Esophagus muscularis mucosa (tissue), 4 donors: ENCODE measurements at regions not wholly inside any gene's neighbourhood (a gene's known extent, or its start where the extent isn't known, plus 50 kb on each side); places are given as distances from the start of the nearest gene placed in this dataset.

Source experiments
- DNase-seq: peaks from one replicate; pipeline ENCODE4 v3.0.0-alpha.2; 2017; ENCODE audit errors: extremely low spot score
- H3K27ac ChIP-seq, 4 donors: fragments of 200-600 bp; sonication (generic); replicated peaks in 1 of 4; 1 replicate in 3 of 4; 2 replicates in 1 of 4; pipeline ENCODE4 v1.5.1; 2016 to 2019; ENCODE audit warnings: mild to moderate bottlenecking in 1 of 4
- H3K27me3 ChIP-seq, 4 donors: fragments of 200-600 bp; sonication (generic); one replicate each; pipeline versions ENCODE4 v1.5.1 to v1.6.0; 2016 to 2019
- H3K36me3 ChIP-seq, 4 donors: fragments of 200-600 bp; sonication (generic); one replicate each; pipeline ENCODE4 v1.5.1; 2016 to 2019
- H3K4me1 ChIP-seq, 4 donors: fragments of 200-600 bp; sonication (generic); one replicate each; pipeline ENCODE4 v1.5.1; 2016 to 2019
- H3K4me3 ChIP-seq, 4 donors: fragments of 200-600 bp; sonication (generic); 1 replicate in 2 of 4; 2 replicates in 2 of 4; pipeline ENCODE4 v1.5.1; 2016 to 2019; ENCODE audit warnings: mild to moderate bottlenecking in 4 of 4, moderate library complexity in 1 of 4
- H3K9me3 ChIP-seq, 4 donors: fragments of 200-600 bp; sonication (generic); 1 replicate in 3 of 4; 2 replicates in 1 of 4; pipeline ENCODE4 v1.5.1; 2016 to 2019
- CTCF ChIP-seq, 3 experiments: fragments of 200-600 bp in 2 of 3; fragments of 450-650 bp in 1 of 3; sonication (generic) in 2 of 3; IDR thresholded peaks; one replicate each; pipeline ENCODE4 v1.5.1; 2017 to 2019; ENCODE audit warnings: antibody characterized with exemption in 3 of 3, mild to moderate bottlenecking in 2 of 3, moderate library complexity in 1 of 3
- EP300 ChIP-seq: sonication (generic); formaldehyde crosslinking; IDR thresholded peaks from one replicate; pipeline ENCODE4 v1.6.1; 2017; ENCODE audit warnings: antibody characterized with exemption
- POLR2A ChIP-seq: fragments of 450-650 bp; IDR thresholded peaks from one replicate; pipeline ENCODE4 v1.6.1; 2017; ENCODE audit warnings: antibody characterized with exemption, moderate library complexity, mild to moderate bottlenecking, low read depth
- POLR2AphosphoS5 ChIP-seq, 2 donors: sonication (generic); formaldehyde crosslinking; IDR thresholded peaks; one replicate each; pipeline ENCODE4 v1.6.1; 2017; ENCODE audit warnings: antibody characterized with exemption in 2 of 2
- WGBS: methylation state at CpG from one replicate; pipeline ENCODE4 v1.1.5; 2018; 5-methylcytosine and 5-hydroxymethylcytosine counted together
- intact Hi-C: fragments of 100-400 bp; cut with DNase I; formaldehyde crosslinking; loops from one replicate; pipeline ENCODE4 v1.15.1; 2023

DNA sequence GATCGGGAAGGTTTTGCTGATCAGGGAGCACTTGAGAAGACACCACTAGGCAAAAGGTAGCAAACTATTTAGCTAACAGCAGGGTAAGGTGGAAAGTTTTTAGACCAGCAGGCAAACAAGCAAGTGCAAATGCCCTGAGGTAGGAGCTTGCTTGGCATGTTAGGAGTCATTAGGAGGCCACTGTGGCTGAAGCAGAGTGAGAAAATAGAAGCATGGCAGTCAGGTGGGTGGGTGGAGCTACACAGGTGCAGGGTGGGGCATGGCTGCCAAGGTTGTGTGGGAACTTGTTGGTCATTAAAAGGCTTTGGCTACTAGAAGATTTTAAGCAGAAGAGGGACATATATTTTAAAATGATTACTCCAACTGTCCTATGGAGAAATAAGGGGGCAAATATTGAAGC, 77.3 kb downstream of the EDN1 start:
- H3K36me3 ChIP-seq, result no peaks in the 10 kb centered on the region
- no peaks in the 10 kb centered on the region for H3K9me3 ChIP-seq
- H3K27ac ChIP-seq, result no peak overlapping the region
- H3K4me1 ChIP-seq, result no peaks in the 10 kb centered on the region
- 90% methylated on average over 1 of the region's 1 CpG for WGBS
- intact Hi-C loops, result no loop called here
- TF ChIP-seq CTCF (IDR thresholded peaks at IDR 0.05), result no peak
- TF ChIP-seq POLR2A, result no peak
- no peak for TF ChIP-seq EP300
- TF ChIP-seq POLR2AphosphoS5 (IDR thresholded peaks at IDR 0.05), result no peak
- no peaks in the 10 kb centered on the region for H3K27me3 ChIP-seq
- no peak for DNase-seq
- no peak overlapping the region for H3K4me3 ChIP-seq

- Histone ChIP-seq H3K36me3 (no peaks in the 10 kb centered on the region), H3K27ac (no peak overlapping the region), H3K27me3 (no peaks in the 10 kb centered on the region), H3K4me1 (no peaks in the 10 kb centered on the region), H3K9me3 (no peaks in the 10 kb centered on the region), H3K4me3 (no peak overlapping the region)
- intact Hi-C loops, result no loop called here
- DNase-seq, result no peak
- no peak for TF ChIP-seq POLR2A
- TF ChIP-seq CTCF (IDR thresholded peaks at IDR 0.05), result no peak
- TF ChIP-seq POLR2AphosphoS5 (IDR thresholded peaks at IDR 0.05), result no peak
- no peak for TF ChIP-seq EP300
- WGBS, result 93% methylated on average over 1 of the region's 1 CpG
These were observed 79.2 kb downstream of the EDN1 start for GRCh38 chr6:12369355-12369754.

DNA sequence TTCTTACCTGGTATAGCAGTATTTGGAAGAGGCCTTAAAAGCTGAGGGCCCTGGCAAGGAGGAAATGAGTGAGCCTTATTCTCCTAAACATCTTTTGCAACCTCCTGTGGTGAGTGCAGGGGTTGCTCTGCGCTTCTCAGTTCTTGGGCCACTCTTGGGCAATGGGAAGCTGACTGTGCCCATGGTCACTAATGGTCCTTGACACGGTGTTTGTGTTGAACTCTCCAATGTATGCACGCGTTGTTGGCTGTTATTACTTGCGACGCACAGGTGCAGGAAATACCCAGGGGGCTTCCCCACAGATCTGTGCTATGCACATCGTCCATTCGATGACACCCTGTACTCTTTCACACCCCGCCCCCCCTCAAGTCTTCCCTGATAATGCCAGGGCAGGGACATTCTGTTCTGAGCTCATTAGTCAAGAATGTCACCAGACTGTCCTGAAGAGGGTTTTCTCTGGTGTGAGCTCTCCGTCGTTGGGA, 79.7 kb downstream of the EDN1 start:
- H3K4me1 ChIP-seq, result no peaks in the 10 kb centered on the region
- 80% methylated on average over 11 of the region's 11 CpGs for WGBS
- intact Hi-C loops, result no loop called here
- no peak overlapping the region for H3K27ac ChIP-seq
- DNase-seq, result no peak
- no peak overlapping the region for H3K4me3 ChIP-seq
- no peaks in the 10 kb centered on the region for H3K36me3 ChIP-seq
- TF ChIP-seq POLR2A, result no peak
- TF ChIP-seq CTCF (IDR thresholded peaks at IDR 0.05), result no peak
- TF ChIP-seq POLR2AphosphoS5 (IDR thresholded peaks at IDR 0.05), result no peak
- TF ChIP-seq EP300, result no peak
- H3K27me3 ChIP-seq, result no peaks in the 10 kb centered on the region
- no peaks in the 10 kb centered on the region for H3K9me3 ChIP-seq

- intact Hi-C loops, result no loop called here
- no peaks in the 10 kb centered on the region for H3K9me3 ChIP-seq
- no peak overlapping the region for H3K27ac ChIP-seq
- TF ChIP-seq EP300 (no peak), CTCF (IDR thresholded peaks at IDR 0.05) (no peak), POLR2AphosphoS5 (IDR thresholded peaks at IDR 0.05) (no peak), POLR2A (no peak)
- no peak for DNase-seq
- no peak overlapping the region for H3K4me3 ChIP-seq
- 100% methylated on average over 1 of the region's 1 CpG for WGBS
- no peaks in the 10 kb centered on the region for H3K36me3 ChIP-seq
- no peaks in the 10 kb centered on the region for H3K27me3 ChIP-seq
- H3K4me1 ChIP-seq, result no peaks in the 10 kb centered on the region
These were observed 81.0 kb downstream of the EDN1 start for GRCh38 chr6:12371151-12371550.

GRCh38 chr6:12371641-12372146, 81.5 kb downstream of the EDN1 start:
- DNase-seq, result no peak
- intact Hi-C loops, result no loop called here
- Histone ChIP-seq H3K4me1 (no peaks in the 10 kb centered on the region), H3K4me3 (no peak overlapping the region), H3K27me3 (no peaks in the 10 kb centered on the region), H3K9me3 (no peaks in the 10 kb centered on the region), H3K36me3 (no peaks in the 10 kb centered on the region), H3K27ac (no peak overlapping the region)
- 71% methylated on average over 3 of the region's 3 CpGs for WGBS
- TF ChIP-seq POLR2AphosphoS5 (IDR thresholded peaks at IDR 0.05) (no peak), POLR2A (no peak), CTCF (IDR thresholded peaks at IDR 0.05) (no peak), EP300 (no peak)
